H9 (cell line): ENCODE measurements at regions not wholly inside any gene's neighbourhood (a gene's known extent, or its start where the extent isn't known, plus 50 kb on each side); places are given as distances from the start of the nearest gene placed in this dataset.

Source experiments
- DNase-seq: peaks from one replicate; pipeline ENCODE4 v3.0.0-alpha.2; 2017
- H2AFZ ChIP-seq: one replicate; pipeline ENCODE4 v1.6.1; 2013; ENCODE audit warnings: mild to moderate bottlenecking, low read length, control low read depth, moderate library complexity
- H2AK5ac ChIP-seq: 2 replicates; pipeline ENCODE4 v1.6.1; 2013; ENCODE audit warnings: low read length, control low read depth, mixed read lengths; ENCODE audit not compliant: insufficient read length
- H2BK120ac ChIP-seq: one replicate; pipeline ENCODE4 v1.6.1; 2013; ENCODE audit warnings: low read depth, mild to moderate bottlenecking, low read length, control low read depth, inconsistent platforms; ENCODE audit not compliant: poor library complexity, severe bottlenecking
- H2BK12ac ChIP-seq: 2 replicates; pipeline ENCODE4 v1.6.1; 2013; ENCODE audit warnings: low read length, control low read depth, mixed read lengths, low read depth; ENCODE audit not compliant: insufficient read length
- H2BK15ac ChIP-seq: 2 replicates; pipeline ENCODE4 v1.6.1; 2013; ENCODE audit warnings: low read depth, low read length, control low read depth
- H2BK20ac ChIP-seq: one replicate; pipeline ENCODE4 v1.6.1; 2013; ENCODE audit warnings: low read depth, mild to moderate bottlenecking, low read length, control low read depth, inconsistent platforms; ENCODE audit not compliant: poor library complexity, severe bottlenecking
- H2BK5ac ChIP-seq: 2 replicates; pipeline ENCODE4 v1.6.1; 2013; ENCODE audit warnings: low read length, control low read depth, mixed read lengths; ENCODE audit not compliant: insufficient read length
- H3K14ac ChIP-seq: 2 replicates; pipeline ENCODE4 v1.6.1; 2013; ENCODE audit warnings: low read length, control low read depth; ENCODE audit not compliant: insufficient read depth
- H3K18ac ChIP-seq: 2 replicates; pipeline ENCODE4 v1.6.1; 2013; ENCODE audit warnings: low read depth, mild to moderate bottlenecking, mixed read lengths, low read length, control low read depth; ENCODE audit not compliant: insufficient read length
- H3K23ac ChIP-seq: 2 replicates; pipeline ENCODE4 v1.6.1; 2013; ENCODE audit warnings: low read length, control low read depth, mixed read lengths, low read depth; ENCODE audit not compliant: insufficient read length
- H3K23me2 ChIP-seq: 2 replicates; pipeline ENCODE4 v1.6.1; 2013; ENCODE audit warnings: low read depth, mild to moderate bottlenecking, mixed read lengths, low read length, control low read depth; ENCODE audit not compliant: insufficient read length, poor library complexity, severe bottlenecking
- H3K27ac ChIP-seq: 2 replicates; pipeline ENCODE4 v1.5.1; 2013; ENCODE audit warnings: low read length, control low read depth, mixed read lengths, low read depth; ENCODE audit not compliant: insufficient read length
- H3K27me3 ChIP-seq: 2 replicates; pipeline ENCODE4 v1.6.1; 2013; ENCODE audit warnings: low read length, control low read depth, inconsistent platforms; ENCODE audit not compliant: insufficient read depth
- H3K4ac ChIP-seq: 2 replicates; pipeline ENCODE4 v1.6.1; 2013; ENCODE audit warnings: low read depth, mild to moderate bottlenecking, control low read depth, inconsistent platforms, low read length, moderate library complexity
- H3K4me1 ChIP-seq: 2 replicates; pipeline ENCODE4 v1.6.1; 2013; ENCODE audit warnings: low read length, control low read depth, inconsistent platforms; ENCODE audit not compliant: insufficient read depth
- H3K4me2 ChIP-seq: 2 replicates; pipeline ENCODE4 v1.6.1; 2013; ENCODE audit warnings: low read length, control low read depth, mixed read lengths; ENCODE audit not compliant: insufficient read length, insufficient read depth
- H3K56ac ChIP-seq: 2 replicates; pipeline ENCODE4 v1.6.1; 2013; ENCODE audit warnings: low read depth, mild to moderate bottlenecking, mixed read lengths, low read length, control low read depth; ENCODE audit not compliant: insufficient read length
- H3K79me1 ChIP-seq: 2 replicates; pipeline ENCODE4 v1.6.1; 2013; ENCODE audit warnings: low read depth, mild to moderate bottlenecking, moderate library complexity, low read length, control low read depth, inconsistent platforms; ENCODE audit not compliant: insufficient read depth, poor library complexity, severe bottlenecking
- H3K79me2 ChIP-seq: 2 replicates; pipeline ENCODE4 v1.6.1; 2013; ENCODE audit warnings: low read length, control low read depth, inconsistent platforms; ENCODE audit not compliant: insufficient read depth
- H3K9ac ChIP-seq: 2 replicates; pipeline ENCODE4 v1.6.1; 2013; ENCODE audit warnings: low read length, control low read depth, mixed read lengths; ENCODE audit not compliant: insufficient read length; ENCODE audit errors: extremely low read depth
- H3K9me3 ChIP-seq: one replicate; pipeline ENCODE4 v1.6.1; 2013; ENCODE audit warnings: low read depth, low read length, inconsistent platforms; ENCODE audit not compliant: control insufficient read depth
- H3T11ph ChIP-seq: one replicate; pipeline ENCODE4 v1.6.1; 2013; ENCODE audit warnings: mild to moderate bottlenecking, low read length, control low read depth, inconsistent platforms
- H4K20me1 ChIP-seq: one replicate; pipeline ENCODE4 v1.6.1; 2013; ENCODE audit not compliant: control insufficient read depth, insufficient read length, insufficient read depth
- H4K5ac ChIP-seq: 2 replicates; pipeline ENCODE4 v1.6.1; 2013; ENCODE audit warnings: low read depth, mild to moderate bottlenecking, mixed read lengths, low read length, control low read depth; ENCODE audit not compliant: insufficient read length
- H4K8ac ChIP-seq: replicated peaks from 2 replicates; pipeline ENCODE4 v1.6.1; 2013; ENCODE audit warnings: low read length, control low read depth, mixed read lengths, low read depth; ENCODE audit not compliant: insufficient read length
- H4K91ac ChIP-seq: 2 replicates; pipeline ENCODE4 v1.6.1; 2013; ENCODE audit warnings: low read depth, mild to moderate bottlenecking, moderate library complexity, mixed read lengths, low read length, control low read depth; ENCODE audit not compliant: insufficient read length
- H3K27ac Mint-ChIP-seq, 3 experiments: 2 replicates in 2 of 3; 3 replicates in 1 of 3; pipeline ENCODE4 v1.8.0; 2020 to 2021; ENCODE audit warnings: mixed read lengths in 3 of 3, mild to moderate bottlenecking in 1 of 3, moderate library complexity in 1 of 3
- H3K27me3 Mint-ChIP-seq: 2 replicates; pipeline ENCODE4 v1.8.0; 2021; ENCODE audit warnings: low read depth, mild to moderate bottlenecking, moderate library complexity, mixed read lengths
- H3K36me3 Mint-ChIP-seq, 3 experiments: 2 replicates in 2 of 3; 3 replicates in 1 of 3; pipeline ENCODE4 v1.8.0; 2020 to 2021; ENCODE audit warnings: low read depth in 3 of 3, mixed read lengths in 3 of 3; ENCODE audit not compliant: insufficient read depth in 1 of 3
- H3K4me1 Mint-ChIP-seq, 2 experiments: 2 replicates each; pipeline ENCODE4 v1.8.0; 2020; ENCODE audit warnings: mixed read lengths in 2 of 2
- H3K4me3 Mint-ChIP-seq, 2 experiments: 2 replicates in 1 of 2; 3 replicates in 1 of 2; pipeline ENCODE4 v1.8.0; 2020 to 2021; ENCODE audit warnings: mild to moderate bottlenecking in 2 of 2, mixed read lengths in 2 of 2, moderate library complexity in 1 of 2
- H3K9me3 Mint-ChIP-seq, 2 experiments: 2 replicates in 1 of 2; 3 replicates in 1 of 2; pipeline ENCODE4 v1.8.0; 2020; ENCODE audit warnings: mild to moderate bottlenecking in 2 of 2, mixed read lengths in 2 of 2, moderate library complexity in 1 of 2
- CTCF ChIP-seq: fragments of 200-600 bp; sonication (generic); conservative IDR thresholded peaks from 3 replicates; pipeline ENCODE4 v1.8.0; 2021; ENCODE audit warnings: antibody characterized with exemption, mild to moderate bottlenecking
- WGBS: extraction: QIAGEN DNeasy Blood & Tissue Kit; methylation state at CpG from one replicate; pipeline ENCODE4 v1.1.7; 2013; ENCODE audit warnings: missing lambda C conversion rate, low lambda C conversion rate, mixed read lengths; ENCODE audit not compliant: insufficient read length; ENCODE audit errors: extremely low coverage; 5-methylcytosine and 5-hydroxymethylcytosine counted together

GRCh38 chr11:122488892-122489706, 166.4 kb upstream of the UBASH3B start:
- peaks cover 2% of the 10 kb centered on the region; the same call in 1 of the 2 replicates for H3K4me1 ChIP-seq
- H3K4me3 Mint-ChIP-seq = no peak overlapping the region
- H4K5ac ChIP-seq = no peak overlapping the region
- no peaks in the 10 kb centered on the region for H3K79me2 ChIP-seq
- H3K79me1 ChIP-seq = no peaks in the 10 kb centered on the region
- DNase-seq = no peak
- H3K4me1 Mint-ChIP-seq = peaks cover 4% of the 10 kb centered on the region in 2 experiments
- H2AFZ ChIP-seq = no peak overlapping the region
- no peak for TF ChIP-seq CTCF
- no peak overlapping the region for H2BK120ac ChIP-seq
- no peak overlapping the region for H3K23ac ChIP-seq
- H2BK20ac ChIP-seq = no peak overlapping the region
- H3K36me3 Mint-ChIP-seq = no peaks in the 10 kb centered on the region
- H3K27me3 Mint-ChIP-seq = no peaks in the 10 kb centered on the region
- H4K91ac ChIP-seq = no peak overlapping the region
- no peaks in the 10 kb centered on the region for H3K9me3 Mint-ChIP-seq
- no CpG with 5 or more reads among the region's 8 CpGs for WGBS
- H3K4me2 ChIP-seq = no peak overlapping the region
- H3K9me3 ChIP-seq = no peaks in the 10 kb centered on the region
- no peak overlapping the region for H4K8ac ChIP-seq
- H2BK15ac ChIP-seq = no peak overlapping the region
- no peak overlapping the region for H3K18ac ChIP-seq
- H3K27ac ChIP-seq = no peak overlapping the region
- no peak overlapping the region for H3K14ac ChIP-seq
- H3K4ac ChIP-seq = no peak overlapping the region
- H2AK5ac ChIP-seq = no peak overlapping the region
- no peaks in the 10 kb centered on the region for H3K23me2 ChIP-seq
- H3K9ac ChIP-seq = no peak overlapping the region
- H2BK12ac ChIP-seq = no peak overlapping the region
- H3K27ac Mint-ChIP-seq = no peak overlapping the region
- H3T11ph ChIP-seq = no peak overlapping the region
- H4K20me1 ChIP-seq = no peaks in the 10 kb centered on the region
- H3K56ac ChIP-seq = no peak overlapping the region
- H2BK5ac ChIP-seq = no peak overlapping the region
- H3K27me3 ChIP-seq = no peaks in the 10 kb centered on the region
